H9 (cell line): ENCODE measurements at regions not wholly inside any gene's neighbourhood (a gene's known extent, or its start where the extent isn't known, plus 50 kb on each side); places are given as distances from the start of the nearest gene placed in this dataset.

ENCODE experiments used
- DNase-seq: peaks from one replicate; pipeline ENCODE4 v3.0.0-alpha.2; 2017
- H2AFZ ChIP-seq: one replicate; pipeline ENCODE4 v1.6.1; 2013; ENCODE audit warnings: mild to moderate bottlenecking, low read length, control low read depth, moderate library complexity
- H2AK5ac ChIP-seq: 2 replicates; pipeline ENCODE4 v1.6.1; 2013; ENCODE audit warnings: low read length, control low read depth, mixed read lengths; ENCODE audit not compliant: insufficient read length
- H2BK120ac ChIP-seq: one replicate; pipeline ENCODE4 v1.6.1; 2013; ENCODE audit warnings: low read depth, mild to moderate bottlenecking, low read length, control low read depth, inconsistent platforms; ENCODE audit not compliant: poor library complexity, severe bottlenecking
- H2BK12ac ChIP-seq: 2 replicates; pipeline ENCODE4 v1.6.1; 2013; ENCODE audit warnings: low read length, control low read depth, mixed read lengths, low read depth; ENCODE audit not compliant: insufficient read length
- H2BK15ac ChIP-seq: 2 replicates; pipeline ENCODE4 v1.6.1; 2013; ENCODE audit warnings: low read depth, low read length, control low read depth
- H2BK20ac ChIP-seq: one replicate; pipeline ENCODE4 v1.6.1; 2013; ENCODE audit warnings: low read depth, mild to moderate bottlenecking, low read length, control low read depth, inconsistent platforms; ENCODE audit not compliant: poor library complexity, severe bottlenecking
- H2BK5ac ChIP-seq: 2 replicates; pipeline ENCODE4 v1.6.1; 2013; ENCODE audit warnings: low read length, control low read depth, mixed read lengths; ENCODE audit not compliant: insufficient read length
- H3K14ac ChIP-seq: 2 replicates; pipeline ENCODE4 v1.6.1; 2013; ENCODE audit warnings: low read length, control low read depth; ENCODE audit not compliant: insufficient read depth
- H3K18ac ChIP-seq: 2 replicates; pipeline ENCODE4 v1.6.1; 2013; ENCODE audit warnings: low read depth, mild to moderate bottlenecking, mixed read lengths, low read length, control low read depth; ENCODE audit not compliant: insufficient read length
- H3K23ac ChIP-seq: 2 replicates; pipeline ENCODE4 v1.6.1; 2013; ENCODE audit warnings: low read length, control low read depth, mixed read lengths, low read depth; ENCODE audit not compliant: insufficient read length
- H3K23me2 ChIP-seq: 2 replicates; pipeline ENCODE4 v1.6.1; 2013; ENCODE audit warnings: low read depth, mild to moderate bottlenecking, mixed read lengths, low read length, control low read depth; ENCODE audit not compliant: insufficient read length, poor library complexity, severe bottlenecking
- H3K27ac ChIP-seq: 2 replicates; pipeline ENCODE4 v1.5.1; 2013; ENCODE audit warnings: low read length, control low read depth, mixed read lengths, low read depth; ENCODE audit not compliant: insufficient read length
- H3K27me3 ChIP-seq: 2 replicates; pipeline ENCODE4 v1.6.1; 2013; ENCODE audit warnings: low read length, control low read depth, inconsistent platforms; ENCODE audit not compliant: insufficient read depth
- H3K4ac ChIP-seq: 2 replicates; pipeline ENCODE4 v1.6.1; 2013; ENCODE audit warnings: low read depth, mild to moderate bottlenecking, control low read depth, inconsistent platforms, low read length, moderate library complexity
- H3K4me1 ChIP-seq: 2 replicates; pipeline ENCODE4 v1.6.1; 2013; ENCODE audit warnings: low read length, control low read depth, inconsistent platforms; ENCODE audit not compliant: insufficient read depth
- H3K4me2 ChIP-seq: 2 replicates; pipeline ENCODE4 v1.6.1; 2013; ENCODE audit warnings: low read length, control low read depth, mixed read lengths; ENCODE audit not compliant: insufficient read length, insufficient read depth
- H3K56ac ChIP-seq: 2 replicates; pipeline ENCODE4 v1.6.1; 2013; ENCODE audit warnings: low read depth, mild to moderate bottlenecking, mixed read lengths, low read length, control low read depth; ENCODE audit not compliant: insufficient read length
- H3K79me1 ChIP-seq: 2 replicates; pipeline ENCODE4 v1.6.1; 2013; ENCODE audit warnings: low read depth, mild to moderate bottlenecking, moderate library complexity, low read length, control low read depth, inconsistent platforms; ENCODE audit not compliant: insufficient read depth, poor library complexity, severe bottlenecking
- H3K79me2 ChIP-seq: 2 replicates; pipeline ENCODE4 v1.6.1; 2013; ENCODE audit warnings: low read length, control low read depth, inconsistent platforms; ENCODE audit not compliant: insufficient read depth
- H3K9ac ChIP-seq: 2 replicates; pipeline ENCODE4 v1.6.1; 2013; ENCODE audit warnings: low read length, control low read depth, mixed read lengths; ENCODE audit not compliant: insufficient read length; ENCODE audit errors: extremely low read depth
- H3K9me3 ChIP-seq: one replicate; pipeline ENCODE4 v1.6.1; 2013; ENCODE audit warnings: low read depth, low read length, inconsistent platforms; ENCODE audit not compliant: control insufficient read depth
- H3T11ph ChIP-seq: one replicate; pipeline ENCODE4 v1.6.1; 2013; ENCODE audit warnings: mild to moderate bottlenecking, low read length, control low read depth, inconsistent platforms
- H4K20me1 ChIP-seq: one replicate; pipeline ENCODE4 v1.6.1; 2013; ENCODE audit not compliant: control insufficient read depth, insufficient read length, insufficient read depth
- H4K5ac ChIP-seq: 2 replicates; pipeline ENCODE4 v1.6.1; 2013; ENCODE audit warnings: low read depth, mild to moderate bottlenecking, mixed read lengths, low read length, control low read depth; ENCODE audit not compliant: insufficient read length
- H4K8ac ChIP-seq: replicated peaks from 2 replicates; pipeline ENCODE4 v1.6.1; 2013; ENCODE audit warnings: low read length, control low read depth, mixed read lengths, low read depth; ENCODE audit not compliant: insufficient read length
- H4K91ac ChIP-seq: 2 replicates; pipeline ENCODE4 v1.6.1; 2013; ENCODE audit warnings: low read depth, mild to moderate bottlenecking, moderate library complexity, mixed read lengths, low read length, control low read depth; ENCODE audit not compliant: insufficient read length
- H3K27ac Mint-ChIP-seq, 3 experiments: 2 replicates in 2 of 3; 3 replicates in 1 of 3; pipeline ENCODE4 v1.8.0; 2020 to 2021; ENCODE audit warnings: mixed read lengths in 3 of 3, mild to moderate bottlenecking in 1 of 3, moderate library complexity in 1 of 3
- H3K27me3 Mint-ChIP-seq: 2 replicates; pipeline ENCODE4 v1.8.0; 2021; ENCODE audit warnings: low read depth, mild to moderate bottlenecking, moderate library complexity, mixed read lengths
- H3K36me3 Mint-ChIP-seq, 3 experiments: 2 replicates in 2 of 3; 3 replicates in 1 of 3; pipeline ENCODE4 v1.8.0; 2020 to 2021; ENCODE audit warnings: low read depth in 3 of 3, mixed read lengths in 3 of 3; ENCODE audit not compliant: insufficient read depth in 1 of 3
- H3K4me1 Mint-ChIP-seq, 2 experiments: 2 replicates each; pipeline ENCODE4 v1.8.0; 2020; ENCODE audit warnings: mixed read lengths in 2 of 2
- H3K4me3 Mint-ChIP-seq, 2 experiments: 2 replicates in 1 of 2; 3 replicates in 1 of 2; pipeline ENCODE4 v1.8.0; 2020 to 2021; ENCODE audit warnings: mild to moderate bottlenecking in 2 of 2, mixed read lengths in 2 of 2, moderate library complexity in 1 of 2
- H3K9me3 Mint-ChIP-seq, 2 experiments: 2 replicates in 1 of 2; 3 replicates in 1 of 2; pipeline ENCODE4 v1.8.0; 2020; ENCODE audit warnings: mild to moderate bottlenecking in 2 of 2, mixed read lengths in 2 of 2, moderate library complexity in 1 of 2
- CTCF ChIP-seq: fragments of 200-600 bp; sonication (generic); conservative IDR thresholded peaks from 3 replicates; pipeline ENCODE4 v1.8.0; 2021; ENCODE audit warnings: antibody characterized with exemption, mild to moderate bottlenecking
- WGBS: extraction: QIAGEN DNeasy Blood & Tissue Kit; methylation state at CpG from one replicate; pipeline ENCODE4 v1.1.7; 2013; ENCODE audit warnings: missing lambda C conversion rate, low lambda C conversion rate, mixed read lengths; ENCODE audit not compliant: insufficient read length; ENCODE audit errors: extremely low coverage; 5-methylcytosine and 5-hydroxymethylcytosine counted together

- peaks cover 5 to 6% of the 10 kb centered on the region in 2 experiments; a peak in 4 of 5 replicates for H3K9me3 Mint-ChIP-seq
- no peak overlapping the region for H3K27ac ChIP-seq
Observed at GRCh38 chr11:42249401-42249800, 789.9 kb upstream of the LRRC4C start.

More at GRCh38 chr11:42249401-42249800, 789.9 kb upstream of the LRRC4C start:
- Histone ChIP-seq H3K9me3 (no peaks in the 10 kb centered on the region), H3K4me1 (peaks cover under 1% of the 10 kb centered on the region; the same call in 1 of the 2 replicates), H3K14ac (no peak overlapping the region), H2BK15ac (no peak overlapping the region), H2BK12ac (no peak overlapping the region), H3K79me2 (no peaks in the 10 kb centered on the region), H3K4ac (no peak overlapping the region), H3K23ac (no peak overlapping the region), H3K23me2 (no peaks in the 10 kb centered on the region), H2AK5ac (no peak overlapping the region), H4K91ac (no peak overlapping the region), H2BK5ac (no peak overlapping the region), H3T11ph (no peak overlapping the region), H3K18ac (no peak overlapping the region), H3K4me2 (no peak overlapping the region), H2AFZ (no peak overlapping the region), H3K27me3 (no peaks in the 10 kb centered on the region), H2BK20ac (no peak overlapping the region), H3K79me1 (no peaks in the 10 kb centered on the region), H3K9ac (no peak overlapping the region), H4K8ac (no peak overlapping the region), H3K56ac (no peak overlapping the region), H2BK120ac (no peak overlapping the region), H4K20me1 (no peaks in the 10 kb centered on the region), H4K5ac (no peak overlapping the region)
- WGBS = no CpG with 5 or more reads among the region's 4 CpGs
- Mint-ChIP-seq H3K4me1 (peaks cover 2 to 7% of the 10 kb centered on the region in 2 experiments), H3K4me3 (no peak overlapping the region), H3K27ac (no peak overlapping the region), H3K36me3 (peaks cover 0 to 10% (median 0%) of the 10 kb centered on the region in 3 experiments; a peak in 2 of 7 replicates), H3K27me3 (no peaks in the 10 kb centered on the region)
- TF ChIP-seq CTCF = no peak
- no peak for DNase-seq
